GM18861 (cell line): ENCODE measurements at regions not wholly inside any gene's neighbourhood (a gene's known extent, or its start where the extent isn't known, plus 50 kb on each side); places are given as distances from the start of the nearest gene placed in this dataset.

Source experiments
- ATAC-seq: cut with Tn5 transposase; IDR thresholded peaks from one replicate; pipeline ENCODE4 v1.9.1; 2021; ENCODE audit not compliant: unreplicated experiment

DNA sequence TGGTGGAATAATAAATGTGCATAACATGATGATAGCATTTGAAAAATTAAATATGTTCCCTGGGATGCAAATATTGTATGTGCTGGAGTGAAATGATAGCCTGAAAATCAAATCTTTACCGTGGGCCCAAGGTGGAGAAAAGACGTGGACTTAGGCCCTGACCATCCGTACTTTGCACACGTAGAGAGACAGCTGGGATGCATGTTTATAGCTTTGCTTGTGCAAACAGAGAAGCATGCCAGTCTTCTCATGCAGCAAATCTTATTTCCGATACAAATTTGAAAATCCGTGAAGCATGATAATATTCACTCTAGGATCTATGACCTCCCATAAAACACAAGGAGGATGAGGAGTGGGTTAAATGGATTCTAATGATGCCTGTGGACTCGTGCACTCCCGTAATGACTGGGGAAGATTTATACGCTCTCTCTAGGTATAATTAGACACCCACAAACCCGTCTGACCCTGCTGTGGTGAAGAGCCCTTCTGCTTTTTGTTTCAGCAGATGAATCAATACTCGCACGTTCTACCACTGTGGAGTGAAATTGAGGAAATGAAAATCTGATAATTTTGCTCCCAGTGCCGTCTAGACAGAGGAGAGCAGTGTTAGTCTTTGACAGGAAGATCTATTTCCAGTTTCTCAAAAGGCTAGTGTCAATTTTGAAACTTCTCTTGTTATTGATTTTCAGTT is 810.3 kb upstream of the SALL3 start:
- ATAC-seq: no peak

DNA sequence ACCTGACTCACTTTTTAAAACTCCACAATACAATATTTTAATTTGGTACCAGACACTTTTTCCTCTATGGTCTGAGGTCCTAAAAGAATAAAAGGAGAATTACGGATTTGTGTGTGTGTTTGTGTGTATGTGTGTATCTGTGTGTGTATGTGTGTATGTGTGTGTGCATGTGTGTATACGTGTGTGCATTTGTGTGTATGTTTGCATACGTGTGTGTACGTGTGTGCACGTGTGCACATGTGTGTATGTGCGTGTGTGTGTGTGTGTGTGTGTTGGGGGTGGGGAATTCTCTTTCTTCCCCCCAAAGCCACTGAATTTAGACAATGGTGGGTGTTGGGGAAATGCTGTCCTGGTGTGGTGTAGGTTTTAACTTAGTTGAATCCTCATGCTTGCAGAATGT is 807.7 kb upstream of the SALL3 start:
- no peak for ATAC-seq

DNA sequence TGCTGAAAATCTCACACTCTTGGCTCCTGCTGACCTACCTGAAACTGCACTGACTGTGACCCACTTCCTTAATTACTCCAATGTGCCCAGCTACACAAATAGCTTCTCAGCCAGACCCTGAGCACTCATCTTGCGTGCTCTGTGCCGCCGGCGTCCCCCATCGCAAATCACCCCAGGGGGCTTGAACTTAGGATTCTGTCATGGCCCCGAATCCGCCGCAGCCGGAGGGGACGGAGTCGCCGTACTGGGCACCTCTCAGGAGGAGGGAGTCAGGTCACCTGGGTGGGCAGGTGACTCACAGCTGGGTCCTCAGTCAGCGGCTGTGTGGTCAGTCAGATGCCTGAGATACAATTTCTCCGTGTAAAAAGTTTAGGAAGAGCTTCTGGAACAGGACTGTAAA is 804.9 kb upstream of the SALL3 start:
- ATAC-seq: no peak

DNA sequence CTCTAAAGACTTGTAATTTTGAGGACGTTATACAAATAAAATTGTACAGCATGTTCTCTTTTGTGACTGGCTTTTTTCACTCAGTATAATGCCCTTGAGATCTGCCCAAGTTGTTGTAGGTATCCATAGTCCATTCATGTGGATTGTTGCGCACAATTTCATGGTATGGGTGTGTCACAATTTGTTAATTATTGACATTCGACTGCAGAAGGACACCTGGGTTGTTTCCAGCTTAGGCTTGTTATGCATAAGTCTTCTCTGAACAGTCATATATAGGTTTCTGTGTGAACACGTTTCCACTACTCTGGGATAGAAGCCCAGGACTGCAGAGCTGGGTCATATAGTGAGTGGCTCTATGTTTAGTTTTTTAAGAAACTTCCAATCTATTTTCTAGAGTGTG is 800.8 kb upstream of the SALL3 start:
- ATAC-seq: no peak

DNA sequence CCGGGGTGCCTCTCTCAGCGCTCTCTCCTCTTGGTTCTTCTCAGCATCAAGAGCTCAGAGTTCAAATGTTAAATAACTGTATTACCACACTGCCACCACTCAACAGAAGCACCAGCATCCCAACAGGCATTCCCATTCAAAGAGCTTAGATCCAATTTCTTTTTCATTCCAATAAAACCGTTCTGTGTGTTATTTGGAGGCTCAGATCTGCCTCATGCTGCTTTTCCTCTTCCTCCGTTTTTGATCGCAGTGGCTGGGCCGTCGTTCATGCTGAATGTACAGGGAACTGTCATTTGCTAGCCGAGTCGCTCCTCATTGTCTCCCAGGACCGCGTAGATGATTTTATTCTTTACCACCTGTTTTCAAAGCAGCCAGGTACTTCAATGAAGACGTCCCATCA is 798.9 kb upstream of the SALL3 start:
- ATAC-seq: no peak

DNA sequence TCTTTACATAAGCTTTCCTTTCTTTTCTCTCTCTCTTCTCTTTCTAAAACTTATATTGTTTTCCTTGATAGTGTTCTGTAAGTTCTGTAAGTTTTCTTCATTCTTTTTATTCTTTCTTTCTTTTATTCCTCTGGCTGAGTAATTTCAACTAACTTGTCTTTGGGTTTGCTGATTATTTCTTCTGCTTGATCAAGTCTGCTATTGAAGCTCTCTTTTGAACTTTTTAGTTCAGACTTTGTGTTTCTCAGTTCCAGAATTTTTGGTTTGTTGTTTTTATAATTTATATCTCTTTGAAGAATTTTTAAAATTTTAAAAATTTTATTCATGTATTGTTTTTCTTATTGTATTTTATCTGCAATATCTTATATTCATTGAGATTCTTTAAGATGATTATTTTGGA is 795.8 kb upstream of the SALL3 start:
- no peak for ATAC-seq

DNA sequence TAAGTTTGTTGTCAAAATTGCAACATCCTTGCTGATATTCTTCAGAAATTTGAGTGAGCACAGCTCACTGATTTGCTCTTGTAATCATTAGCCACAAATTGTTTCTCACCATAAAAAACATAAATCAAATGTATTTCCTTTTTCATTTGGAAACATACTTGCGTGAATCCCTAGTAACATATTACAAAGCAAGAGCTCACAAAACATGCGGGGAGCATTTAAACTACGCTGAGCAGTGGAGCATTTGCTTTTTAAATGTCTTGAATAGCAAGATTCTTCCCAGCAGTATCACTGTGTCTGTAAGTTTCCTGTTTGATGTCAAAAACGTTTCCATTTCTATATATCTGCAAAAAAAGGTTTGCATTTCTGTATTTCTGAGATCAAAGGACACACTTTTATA is 788.3 kb upstream of the SALL3 start:
- no peak for ATAC-seq

DNA sequence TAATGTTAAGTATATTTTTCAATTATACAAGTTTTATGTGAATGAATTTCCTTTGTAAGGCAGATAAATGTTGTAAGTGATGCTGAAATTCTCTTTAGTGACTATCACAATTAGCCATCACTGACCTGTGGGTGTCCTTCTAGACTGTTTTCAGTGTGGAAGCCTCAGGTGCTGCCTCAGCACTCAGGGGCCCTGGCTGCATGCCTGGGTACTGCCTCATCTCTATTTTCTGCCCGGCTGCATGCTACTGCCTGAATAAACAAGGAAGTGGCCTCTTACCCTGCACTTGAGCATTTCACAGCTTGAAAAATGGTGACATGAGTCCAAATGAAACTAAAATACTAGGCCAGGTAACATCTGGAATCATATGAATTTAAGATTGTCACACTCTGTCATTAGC is 787.6 kb upstream of the SALL3 start:
- ATAC-seq: no peak

DNA sequence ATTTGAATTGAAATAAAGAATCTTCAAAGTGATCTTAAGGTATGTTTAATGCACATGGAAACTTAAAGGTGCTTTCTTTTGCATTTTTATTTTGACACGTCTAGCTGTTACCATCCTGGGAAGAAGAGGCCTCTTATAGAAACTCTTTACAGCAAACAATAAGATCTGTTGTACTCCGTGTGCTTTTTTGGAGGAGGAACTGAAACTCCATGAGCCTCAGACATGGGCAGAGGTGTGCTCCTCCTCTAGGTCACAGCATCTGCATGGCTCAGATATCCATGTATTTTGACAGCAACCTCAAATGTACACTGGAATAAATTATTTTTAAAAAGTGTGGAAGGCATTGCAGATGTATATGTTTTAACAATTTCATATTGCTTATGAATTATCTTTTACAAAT is 783.3 kb upstream of the SALL3 start:
- no peak for ATAC-seq

DNA sequence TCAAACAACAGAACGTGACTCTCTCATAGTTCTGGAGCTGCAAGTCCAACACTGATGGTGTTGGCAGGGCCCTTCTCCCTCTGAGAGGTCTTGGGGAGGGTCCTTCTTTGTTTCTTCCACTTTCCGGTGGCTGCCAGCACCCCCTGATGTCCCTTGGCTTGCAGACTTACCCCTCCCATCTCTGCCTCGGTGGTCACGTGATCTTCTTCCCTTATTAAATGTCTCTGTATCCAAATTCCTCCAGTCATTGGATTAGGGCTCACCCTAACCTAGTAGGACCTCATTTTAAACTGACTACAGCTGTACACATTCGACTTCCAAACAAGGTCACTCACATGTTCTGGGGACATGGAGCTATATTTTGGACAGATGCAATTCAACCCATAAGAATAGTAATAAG is 780.6 kb upstream of the SALL3 start:
- ATAC-seq: no peak

DNA sequence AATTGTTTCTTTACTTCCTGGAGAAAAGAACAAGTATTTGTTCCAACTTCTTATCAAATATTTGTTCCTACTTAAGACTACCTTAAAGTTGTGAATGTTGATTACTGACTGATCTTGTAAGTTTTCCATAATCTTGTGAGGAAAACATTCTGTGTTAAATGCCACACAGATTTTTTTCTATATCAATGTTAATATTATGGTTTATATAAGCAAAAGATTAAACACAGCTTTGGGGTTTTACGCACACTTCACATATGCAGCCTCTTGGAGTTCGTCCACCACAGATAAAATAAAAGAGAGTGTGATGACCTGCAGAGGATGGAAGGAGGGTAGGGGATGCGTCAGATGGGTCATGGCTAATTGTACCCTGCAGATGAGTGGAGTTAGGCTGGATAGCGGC is 780.0 kb upstream of the SALL3 start:
- no peak for ATAC-seq

DNA sequence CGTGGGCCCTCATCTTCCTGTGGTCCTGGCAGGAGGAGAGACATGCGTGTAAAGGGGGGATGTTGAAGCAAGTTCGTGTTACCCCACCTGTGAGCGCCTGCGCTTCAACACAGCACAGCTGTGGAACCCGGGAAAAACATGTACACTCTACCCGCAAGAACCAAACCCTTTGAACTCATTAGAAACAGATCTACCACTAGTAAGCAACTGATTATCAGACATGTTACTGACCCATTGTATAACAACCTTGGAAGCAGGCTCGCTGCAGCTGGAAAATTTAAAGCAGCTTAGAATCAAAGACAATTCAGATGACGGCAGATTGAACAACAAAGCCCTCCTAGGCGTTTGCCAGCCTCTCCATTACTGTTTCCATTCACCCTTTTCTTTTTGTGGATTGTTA is 771.7 kb upstream of the SALL3 start:
- no peak for ATAC-seq

DNA sequence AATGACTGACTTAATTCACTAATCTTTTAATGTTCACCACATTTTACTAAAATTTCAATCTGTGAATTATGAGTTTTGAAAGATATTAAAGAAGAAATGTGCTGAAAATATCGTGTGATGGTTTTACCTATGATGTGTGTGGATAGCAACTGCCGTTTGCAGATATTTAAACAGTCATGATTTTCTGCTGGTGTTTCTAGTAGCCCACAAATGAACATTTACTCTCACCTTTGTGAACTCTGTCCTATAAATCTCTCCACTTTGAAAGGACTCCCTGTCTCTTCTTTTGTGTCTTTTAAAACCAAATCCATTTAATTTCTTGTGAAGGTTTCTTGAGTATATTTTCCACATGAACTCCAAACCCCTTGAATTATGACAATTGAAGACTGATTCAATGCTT is 771.2 kb upstream of the SALL3 start:
- no peak for ATAC-seq

DNA sequence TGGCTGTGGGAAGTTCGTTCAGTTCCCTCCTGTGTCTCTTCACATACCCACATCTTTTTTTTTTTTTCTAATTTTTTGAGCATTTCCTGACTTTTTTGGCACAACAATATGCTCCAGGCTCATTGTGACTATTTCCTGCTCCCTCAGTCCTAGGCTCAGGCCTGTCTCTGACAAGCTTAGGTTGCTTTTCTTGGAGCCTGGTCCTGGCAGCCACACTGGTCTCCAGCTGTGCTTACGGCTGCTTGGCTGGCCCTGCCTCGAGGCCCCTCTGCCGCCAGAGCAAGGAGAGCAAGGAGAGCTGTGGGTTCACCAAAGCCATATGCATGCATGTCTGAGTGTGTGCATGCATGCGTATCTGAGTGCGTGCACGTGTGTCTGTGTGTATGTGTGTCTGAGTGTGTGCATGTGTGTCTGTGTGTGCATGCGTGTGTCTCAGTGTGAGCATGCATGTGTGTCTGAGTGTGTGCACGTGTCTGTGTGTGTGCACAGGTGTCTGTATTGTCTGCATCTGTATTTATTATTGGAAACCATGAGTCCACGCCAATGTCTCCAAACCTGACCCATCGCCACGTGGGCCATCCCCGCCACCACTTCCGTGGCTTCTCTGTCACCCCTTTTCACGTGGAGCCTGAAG is 766.1 kb upstream of the SALL3 start:
- ATAC-seq: no peak

DNA sequence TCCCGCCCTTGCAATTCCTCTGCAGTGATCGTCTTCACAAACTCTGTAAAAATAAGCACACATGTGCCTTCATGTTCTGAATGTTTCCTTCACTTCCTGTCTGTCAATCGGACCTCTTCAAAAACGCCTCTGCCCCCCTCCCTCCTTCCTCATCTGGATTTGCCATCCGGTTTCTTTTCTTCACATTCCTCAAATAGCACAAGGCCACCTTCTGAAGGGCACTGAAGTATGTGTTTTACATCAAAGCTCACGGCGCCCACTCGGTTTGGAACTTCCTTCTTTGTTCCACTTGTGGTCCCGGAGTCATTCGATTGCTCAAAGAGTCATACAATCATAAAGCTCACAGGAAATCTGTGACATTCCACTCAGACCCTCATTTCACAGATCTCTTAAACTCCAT is 758.1 kb upstream of the SALL3 start:
- no peak for ATAC-seq

DNA sequence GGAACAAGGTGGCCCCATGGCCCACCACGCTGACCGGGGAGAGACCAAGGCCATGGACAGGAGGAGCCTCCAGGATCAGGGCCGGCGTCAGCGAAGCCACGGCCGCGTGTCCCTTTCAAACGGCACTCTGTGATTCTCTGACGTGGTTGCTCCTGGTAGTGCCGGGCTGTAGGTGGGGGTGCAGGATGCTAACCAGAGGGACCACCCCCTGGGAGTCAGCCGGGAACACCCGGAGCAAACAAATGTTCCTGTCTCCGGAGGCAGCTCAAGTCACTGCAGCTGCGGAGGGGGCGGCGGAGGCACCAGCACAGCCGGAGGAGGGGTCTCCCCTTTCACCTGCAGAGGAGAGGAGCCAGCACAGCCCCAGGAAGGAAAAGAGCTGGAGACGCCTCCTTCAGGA is 750.6 kb upstream of the SALL3 start:
- ATAC-seq: no peak

DNA sequence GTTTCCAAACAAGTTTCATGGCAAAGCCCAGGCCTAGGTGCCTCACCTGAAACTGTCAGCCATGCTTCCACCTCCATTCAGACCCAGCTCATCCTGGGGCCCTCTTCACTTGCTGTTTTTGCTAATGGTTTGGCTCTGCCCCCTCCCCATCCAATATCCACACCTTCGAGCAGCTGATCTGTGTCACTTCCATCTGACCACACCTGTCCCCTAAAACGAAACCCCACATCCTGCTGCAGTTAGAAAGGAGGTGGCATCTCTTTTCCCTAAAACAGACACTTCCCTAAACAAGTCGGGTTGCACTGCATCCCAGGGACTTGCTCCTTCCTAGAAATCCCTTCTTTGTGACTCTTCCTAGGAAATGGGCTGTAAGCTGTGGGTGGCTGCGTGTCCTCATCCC is 748.7 kb upstream of the SALL3 start:
- no peak for ATAC-seq

DNA sequence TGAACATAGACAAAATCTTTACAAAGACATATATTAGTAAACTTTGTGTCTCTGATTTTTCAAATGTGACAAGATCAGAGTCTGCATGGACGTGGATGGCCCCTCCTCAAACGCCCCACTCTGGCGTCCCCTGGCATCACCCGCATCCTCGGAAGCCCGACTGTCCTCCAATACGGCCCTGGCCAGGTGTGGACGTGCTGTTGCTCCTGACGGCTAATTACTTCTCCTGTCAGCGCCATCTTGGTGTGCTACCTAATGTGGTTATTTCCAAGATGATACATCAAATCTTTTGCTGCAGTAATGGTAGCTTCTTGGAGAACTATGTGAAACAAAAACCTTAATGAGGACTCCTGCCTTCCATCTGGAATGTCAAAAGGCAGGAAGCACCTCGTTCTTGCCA is 747.4 kb upstream of the SALL3 start:
- ATAC-seq: no peak

DNA sequence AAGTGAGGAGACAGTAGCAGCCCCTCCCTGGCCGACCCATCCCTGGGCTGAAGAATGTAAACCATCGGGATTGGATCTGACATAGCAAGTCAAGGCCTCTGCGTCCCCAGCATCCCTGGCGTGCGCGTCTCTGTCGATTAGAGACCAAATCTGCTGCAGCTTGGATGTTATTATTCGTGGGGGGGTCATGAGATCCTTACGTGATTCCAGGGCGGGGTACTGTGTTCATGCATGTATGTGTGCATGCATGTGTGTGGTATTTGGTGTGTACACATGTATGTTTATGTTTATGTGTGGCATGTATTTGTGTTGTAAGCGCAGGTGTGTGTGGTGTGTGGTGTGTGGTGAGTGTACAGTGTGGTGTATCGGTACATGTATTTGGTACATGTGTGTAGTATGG is 741.8 kb upstream of the SALL3 start:
- no peak for ATAC-seq

DNA sequence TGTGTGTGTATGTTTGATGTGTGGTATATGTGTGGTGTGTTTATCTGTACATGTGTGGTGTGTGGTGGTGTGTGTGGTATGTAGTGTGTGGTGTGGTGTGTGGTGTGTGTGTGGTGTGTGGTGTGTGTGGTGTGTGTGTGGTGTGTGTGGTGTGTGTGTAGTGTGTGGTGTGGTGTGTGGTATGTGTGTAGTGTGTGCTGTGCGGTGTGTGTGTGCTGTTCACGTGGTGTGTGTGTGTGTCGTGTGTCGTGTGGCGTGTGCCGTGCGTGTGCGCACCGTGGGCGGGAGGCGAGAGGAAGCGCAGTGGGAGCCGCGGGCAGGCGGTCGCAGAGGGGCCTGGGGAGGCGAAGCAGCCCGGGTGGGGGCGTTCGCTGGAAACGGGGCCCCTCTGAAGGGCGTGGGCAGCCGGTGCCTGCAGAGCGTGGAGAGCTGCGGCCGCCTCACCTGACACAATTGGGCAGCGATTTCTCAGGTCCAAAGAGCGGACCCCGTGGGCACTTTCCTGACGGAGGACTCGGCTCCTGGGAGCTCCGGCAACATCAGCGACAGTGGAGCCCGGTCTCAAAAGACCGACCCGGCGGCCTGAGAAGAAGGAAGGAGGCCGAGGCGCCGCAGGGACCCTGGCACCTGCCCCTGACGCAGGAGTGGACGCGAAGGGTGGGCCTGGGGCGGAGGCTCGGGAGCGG is 741.1 kb upstream of the SALL3 start:
- ATAC-seq: no peak

DNA sequence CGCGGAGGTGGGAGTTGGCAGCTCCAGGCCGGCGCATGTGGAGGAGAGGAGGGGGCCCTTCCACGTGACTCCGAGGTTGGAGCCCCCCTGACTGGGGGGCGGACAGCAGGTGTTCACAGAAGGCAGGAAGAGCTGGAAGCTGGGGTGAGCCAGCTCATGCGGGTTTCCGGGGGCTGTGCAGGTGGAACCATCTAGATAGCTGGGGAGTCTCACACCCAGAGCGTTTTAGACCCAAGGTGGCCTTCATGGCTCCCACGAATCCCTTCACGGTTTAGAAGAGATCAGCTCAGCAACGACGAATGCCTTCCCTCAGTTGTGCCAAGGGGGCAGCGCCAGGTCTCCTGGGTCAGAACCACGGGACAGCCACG is 740.5 kb upstream of the SALL3 start:
- no peak for ATAC-seq

DNA sequence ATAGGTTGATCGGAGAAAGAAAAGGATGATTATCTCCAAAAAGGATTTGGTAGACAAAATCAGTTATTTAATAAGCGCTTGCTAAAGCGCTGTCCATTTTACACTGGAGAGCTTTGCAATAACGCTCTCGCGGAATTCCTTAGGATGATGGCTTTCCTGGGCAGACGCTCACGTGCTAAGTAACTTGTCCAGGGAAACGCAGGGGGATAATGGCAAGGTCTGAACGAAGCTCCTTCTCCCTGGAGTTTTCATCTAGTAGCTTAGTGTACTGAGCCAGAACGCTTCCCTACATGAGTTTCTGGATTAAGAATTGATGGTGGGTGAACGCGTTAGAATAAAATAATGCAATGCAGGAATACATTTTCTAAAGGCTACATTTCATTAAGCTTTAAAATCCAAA is 739.5 kb upstream of the SALL3 start:
- no peak for ATAC-seq
